HepG2 (cell line): ENCODE measurements at regions not wholly inside any gene's neighbourhood (a gene's known extent, or its start where the extent isn't known, plus 50 kb on each side); places are given as distances from the start of the nearest gene placed in this dataset.

Experiments used
- ATAC-seq: fragments of 200-7000 bp; cut with Tn5 transposase; 3 replicates; pipeline ENCODE4 v1.9.1; 2020; ENCODE audit warnings: mild to moderate bottlenecking, moderate library complexity
- BruUV-seq: library from RNA; stranded (reverse); fragments of 400-500 nt; replicated peaks from 2 replicates; lab custom pipeline; 2021; lab: Mats Ljungman, UMichigan
- CTCF ChIA-PET: fragments of 300-600 bp; formaldehyde crosslinking; extraction: SDS; loops from one replicate; lab custom pipeline; 2021; ENCODE audit warnings: low total read pairs, inconsistent platforms, low intra/inter-chr PET ratio; lab: Yijun Ruan, JAX
- POLR2A ChIA-PET: fragments of 350-600 bp; sonication (Branson Sonifier 250); formaldehyde crosslinking; loops from one replicate; lab custom pipeline; 2020; ENCODE audit warnings: antibody characterized with exemption, inconsistent platforms; lab: Yijun Ruan, JAX
- DNase-seq: peaks from one replicate; pipeline ENCODE4 v3.0.0-alpha.2; 2015; ENCODE audit warnings: low spot score
- FAIRE-seq: peaks from 3 replicates; lab custom pipeline; 2011; peaks lifted over from hg19 to GRCh38; lab: Jason Lieb, UNC
- H2AFZ ChIP-seq: one replicate; pipeline ENCODE4 v1.6.1; 2011; ENCODE audit warnings: low read length, inconsistent platforms
- H3K27ac ChIP-seq: fragments of 300-600 bp; 3 replicates; pipeline ENCODE4 v1.8.0; 2011; ENCODE audit warnings: mixed run types, mild to moderate bottlenecking, mixed read lengths, low read length, inconsistent platforms; ENCODE audit not compliant: insufficient read depth; ENCODE audit errors: extremely low read length
- H3K27me3 ChIP-seq, 2 experiments: fragments of 200-600 bp in 1 of 2; 2 replicates in 1 of 2; 3 replicates in 1 of 2; pipeline versions ENCODE4 v1.6.0 to v1.8.0; 2011; ENCODE audit warnings: low read length in 2 of 2, mild to moderate bottlenecking in 2 of 2, moderate library complexity in 2 of 2, inconsistent platforms in 1 of 2; ENCODE audit not compliant: insufficient read depth in 2 of 2, control insufficient read depth in 1 of 2
- H3K36me3 ChIP-seq, 2 experiments: fragments of 200-600 bp in 1 of 2; replicated peaks in 1 of 2; 2 replicates in 1 of 2; 3 replicates in 1 of 2; pipeline versions ENCODE4 v1.5.1 to v1.8.0; 2011; ENCODE audit warnings: low read length in 2 of 2, inconsistent platforms in 1 of 2; ENCODE audit not compliant: insufficient read depth in 2 of 2, control insufficient read depth in 1 of 2
- H3K4me1 ChIP-seq: 2 replicates; pipeline ENCODE4 v1.5.1; 2012; ENCODE audit warnings: low read length, inconsistent platforms; ENCODE audit not compliant: insufficient read depth
- H3K4me2 ChIP-seq: 2 replicates; pipeline ENCODE4 v1.6.0; 2011; ENCODE audit warnings: low read depth, low read length, inconsistent platforms
- H3K4me3 ChIP-seq, 3 experiments: fragments of 200-600 bp in 1 of 3; sonication (generic), shearing (Covaris generic) in 1 of 3; replicated peaks in 1 of 3; 2 replicates each; pipeline ENCODE4 v1.5.1; 2011 to 2016; ENCODE audit warnings: low read length in 3 of 3, inconsistent platforms in 2 of 3, low read depth in 2 of 3, mild to moderate bottlenecking in 2 of 3, control low read depth in 1 of 3, mixed read lengths in 1 of 3; ENCODE audit not compliant: insufficient read depth in 1 of 3
- H3K79me2 ChIP-seq: one replicate; pipeline ENCODE4 v1.6.1; 2011; ENCODE audit warnings: low read length, inconsistent platforms; ENCODE audit not compliant: insufficient read depth
- H3K9ac ChIP-seq: 2 replicates; pipeline ENCODE4 v1.6.0; 2011; ENCODE audit warnings: mild to moderate bottlenecking, low read depth, low read length, inconsistent platforms; ENCODE audit not compliant: insufficient read depth
- H3K9me3 ChIP-seq: 2 replicates; pipeline ENCODE4 v1.5.1; 2012; ENCODE audit warnings: mild to moderate bottlenecking, low read length
- H4K20me1 ChIP-seq: 2 replicates; pipeline ENCODE4 v1.6.0; 2011; ENCODE audit warnings: inconsistent platforms, mild to moderate bottlenecking, low read length, moderate library complexity; ENCODE audit not compliant: insufficient read depth
- ATAD3A ChIP-seq: sonication (generic); formaldehyde crosslinking; IDR thresholded peaks from 2 replicates; pipeline ENCODE4 v1.4.0; 2020; ENCODE audit warnings: missing genetic modification reagents
- FOXK1 ChIP-seq: sonication (generic); formaldehyde crosslinking; IDR thresholded peaks from 2 replicates; pipeline ENCODE4 v1.4.0; 2020; ENCODE audit warnings: low read depth, missing genetic modification reagents, borderline replicate concordance
- HOXA3 ChIP-seq: sonication (generic); formaldehyde crosslinking; IDR thresholded peaks from 2 replicates; pipeline ENCODE4 v1.5.0; 2020; ENCODE audit warnings: missing genetic modification reagents
- KDM5A ChIP-seq: fragments of 200-600 bp; sonication (generic); IDR thresholded peaks from 2 replicates; pipeline ENCODE4 v1.7.0; 2018; ENCODE audit warnings: antibody characterized with exemption, mild to moderate bottlenecking, low read length, borderline replicate concordance
- MIXL1 ChIP-seq: IDR thresholded peaks from 2 replicates; pipeline ENCODE4 v1.6.1; 2016
- SPEN ChIP-seq: sonication (generic); formaldehyde crosslinking; IDR thresholded peaks from 2 replicates; pipeline ENCODE4 v1.5.1; 2020; ENCODE audit warnings: low read depth, mild to moderate bottlenecking, missing genetic modification reagents
- ZHX2 ChIP-seq, 2 experiments: sonication (generic) in 1 of 2; formaldehyde crosslinking in 1 of 2; IDR thresholded peaks; 2 replicates each; pipeline versions ENCODE4 v1.6.1 to v1.9.0; 2014 to 2022; ENCODE audit warnings: antibody characterized with exemption in 1 of 2, borderline replicate concordance in 1 of 2, inconsistent platforms in 1 of 2, low read depth in 1 of 2, missing genetic modification reagents in 1 of 2
- ZNF550 ChIP-seq: sonication (generic); formaldehyde crosslinking; IDR thresholded peaks from 2 replicates; pipeline ENCODE4 v1.4.0; 2020; ENCODE audit warnings: mild to moderate bottlenecking, missing genetic modification reagents, borderline replicate concordance
- ZNF580 ChIP-seq: IDR thresholded peaks from 2 replicates; pipeline ENCODE4 v1.6.1; 2016; ENCODE audit warnings: low read depth, borderline replicate concordance
- ZNF687 ChIP-seq: sonication (generic); formaldehyde crosslinking; IDR thresholded peaks from 2 replicates; pipeline ENCODE4 v1.5.1; 2020; ENCODE audit warnings: mild to moderate bottlenecking, missing genetic modification reagents, moderate library complexity
- WGBS: methylation state at CpG from one replicate; pipeline ENCODE4 v1.1.6; 2017; ENCODE audit warnings: low lambda C conversion rate; 5-methylcytosine and 5-hydroxymethylcytosine counted together
- in situ Hi-C: cut with HindIII; loops from 2 replicates; pipeline ENCODE4 v1.10.0; 2017; ENCODE audit warnings: low pct_unique_long_range_greater_than_20kb; ENCODE audit not compliant: extremely low pct_ligation_motif_present
- intact Hi-C: fragments of 100-400 bp; cut with micrococcal nuclease; formaldehyde crosslinking; loops from one replicate; pipeline ENCODE4 v1.10.0; 2022; ENCODE audit not compliant: unreplicated experiment

- H3K4me3 ChIP-seq = no peak overlapping the region
- ChIA-PET POLR2A (no interaction called here), CTCF (no interaction called here)
- no peaks in the 10 kb centered on the region for H3K27me3 ChIP-seq
- no peaks in the 10 kb centered on the region for H3K4me1 ChIP-seq
- intact Hi-C loops = loop anchor here (10.0 kb wide), 1 partner anchor 373 kb away; no protein-coding TSS in a partner anchor
- no peaks in the 10 kb centered on the region for H3K9me3 ChIP-seq
- in situ Hi-C loops = no loop called here
- H3K36me3 ChIP-seq = no peaks in the 10 kb centered on the region
- DNase-seq = no peak
- H3K27ac ChIP-seq = no peak overlapping the region
- TF ChIP-seq HOXA3 (CRISPR knock-in tag) (no peak), KDM5A (no peak), MIXL1 (CRISPR knock-in tag) (no peak), ZNF687 (CRISPR knock-in tag) (no peak), ZHX2 (IDR thresholded peaks at IDR 0.05; ENCODE audit: low read depth) (no peak), ZHX2 (CRISPR knock-in tag; IDR thresholded peaks at IDR 0.05; ENCODE audit: borderline replicate concordance) (no peak), ATAD3A (CRISPR knock-in tag) (no peak), ZNF550 (CRISPR knock-in tag) (no peak), ZNF580 (no peak), SPEN (CRISPR knock-in tag) (no peak), FOXK1 (CRISPR knock-in tag) (no peak)
- WGBS = 8% methylated on average over 7 of the region's 7 CpGs
- no TSS peak for BruUV-seq
- no peaks in the 10 kb centered on the region for H4K20me1 ChIP-seq
- no peak overlapping the region for H2AFZ ChIP-seq
- no peaks in the 10 kb centered on the region for H3K79me2 ChIP-seq
- no peak for ATAC-seq
- no peak overlapping the region for H3K4me2 ChIP-seq
- FAIRE-seq = no peak
- no peak overlapping the region for H3K9ac ChIP-seq
Observed at GRCh38 chr9:90107726-90108655, 503.2 kb downstream of the GADD45G start.
